ENCODE measurements at regions not wholly inside any gene's neighbourhood (a gene's known extent, or its start where the extent isn't known, plus 50 kb on each side); places are given as distances from the start of the nearest gene placed in this dataset.

- intact Hi-C loops (cut with micrococcal nuclease) = no loop called here
- no peak for TF ChIP-seq CTCF (IDR thresholded peaks at IDR 0.05)
- ATAC-seq (ENCODE audit: low read depth) = no peak
- Mint-ChIP-seq H3K36me3 (ENCODE audit: low read depth) (no peaks in the 10 kb centered on the region), H3K27ac (no peak overlapping the region), H3K4me3 (no peak overlapping the region), H3K4me1 (no peaks in the 10 kb centered on the region), H3K27me3 (no peaks in the 10 kb centered on the region), H3K9me3 (no peaks in the 10 kb centered on the region)
- CTCF ChIA-PET = no interaction called here
- DNase-seq = no peak
- POLR2A ChIA-PET = no interaction called here
Measured at GRCh38 chr1:104884939-104885338, 1135.2 kb downstream of the AMY1C start.

GRCh38 chr1:104905322-104905721, 1155.6 kb downstream of the AMY1C start:
- Mint-ChIP-seq H3K36me3 (ENCODE audit: low read depth) (no peaks in the 10 kb centered on the region), H3K4me3 (no peak overlapping the region), H3K4me1 (no peaks in the 10 kb centered on the region), H3K27ac (no peak overlapping the region), H3K27me3 (no peaks in the 10 kb centered on the region), H3K9me3 (peaks cover 16% of the 10 kb centered on the region)
- TF ChIP-seq CTCF (IDR thresholded peaks at IDR 0.05) = no peak
- POLR2A ChIA-PET = no interaction called here
- ATAC-seq (ENCODE audit: low read depth) (no peak), DNase-seq (no peak)
- CTCF ChIA-PET = no interaction called here
- intact Hi-C loops (cut with micrococcal nuclease) = no loop called here

- intact Hi-C loops (cut with micrococcal nuclease) = no loop called here
- Mint-ChIP-seq H3K36me3 (ENCODE audit: low read depth) (no peaks in the 10 kb centered on the region), H3K9me3 (peaks cover 18% of the 10 kb centered on the region), H3K4me3 (no peak overlapping the region), H3K27me3 (no peaks in the 10 kb centered on the region), H3K27ac (no peak overlapping the region), H3K4me1 (no peaks in the 10 kb centered on the region)
- DNase-seq (no peak), ATAC-seq (ENCODE audit: low read depth) (no peak)
- ChIA-PET POLR2A (no interaction called here), CTCF (no interaction called here)
- TF ChIP-seq CTCF (IDR thresholded peaks at IDR 0.05) = no peak
Measured at GRCh38 chr1:104906141-104906540, 1156.4 kb downstream of the AMY1C start.

- intact Hi-C loops (cut with micrococcal nuclease) = no loop called here
- no peak for DNase-seq
- H3K9me3 Mint-ChIP-seq = no peaks in the 10 kb centered on the region
- H3K4me3 Mint-ChIP-seq = no peak overlapping the region
- POLR2A ChIA-PET = no interaction called here
- H3K27me3 Mint-ChIP-seq = no peaks in the 10 kb centered on the region
- TF ChIP-seq CTCF (IDR thresholded peaks at IDR 0.05) = no peak
- no peak overlapping the region for H3K27ac Mint-ChIP-seq
- H3K36me3 Mint-ChIP-seq (ENCODE audit: low read depth) = no peaks in the 10 kb centered on the region
- H3K4me1 Mint-ChIP-seq = no peaks in the 10 kb centered on the region
- no peak for ATAC-seq (ENCODE audit: low read depth)
- CTCF ChIA-PET = no interaction called here
Measured at GRCh38 chr1:104919188-104919587, 1169.5 kb downstream of the AMY1C start.

GRCh38 chr1:104921525-104921924, 1171.8 kb downstream of the AMY1C start:
- Mint-ChIP-seq H3K27me3 (no peaks in the 10 kb centered on the region), H3K27ac (no peak overlapping the region), H3K4me1 (no peaks in the 10 kb centered on the region), H3K9me3 (no peaks in the 10 kb centered on the region), H3K36me3 (ENCODE audit: low read depth) (no peaks in the 10 kb centered on the region), H3K4me3 (no peak overlapping the region)
- ATAC-seq (ENCODE audit: low read depth) (no peak), DNase-seq (no peak)
- POLR2A ChIA-PET = no interaction called here
- TF ChIP-seq CTCF (IDR thresholded peaks at IDR 0.05) = no peak
- CTCF ChIA-PET = no interaction called here
- intact Hi-C loops (cut with micrococcal nuclease) = no loop called here

Data from activated B cell treated with CpG ODN at 0.5 μM for 24 hours (primary cell).